IPS-NIHi7 (cell line): ENCODE measurements at regions not wholly inside any gene's neighbourhood (a gene's known extent, or its start where the extent isn't known, plus 50 kb on each side); places are given as distances from the start of the nearest gene placed in this dataset.

Experiments used
- DNase-seq: peaks from one replicate; pipeline ENCODE4 v3.0.0; 2012; ENCODE audit warnings: mixed read lengths; ENCODE audit errors: extremely low spot score

DNA sequence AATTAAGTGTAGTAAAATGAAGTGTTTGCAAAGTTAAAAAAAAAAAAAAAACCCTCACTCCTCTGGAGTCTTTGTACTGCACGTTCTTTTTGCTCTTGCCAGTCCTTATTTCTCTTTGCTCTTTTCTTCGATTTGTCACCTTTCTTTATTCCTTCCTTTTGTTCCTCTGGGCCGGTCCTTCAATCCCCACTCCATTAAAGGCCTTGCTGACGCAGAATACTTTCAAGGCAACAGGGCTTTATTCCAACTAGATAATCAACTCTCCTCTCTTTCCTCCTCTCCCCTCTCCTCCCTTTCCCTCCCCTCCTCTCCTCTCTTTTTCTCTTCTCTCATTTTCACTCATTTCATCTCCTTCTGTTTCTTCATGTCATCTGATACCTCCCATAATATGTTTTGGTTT is 138.2 kb upstream of the NTM start:
- no peak for DNase-seq

DNA sequence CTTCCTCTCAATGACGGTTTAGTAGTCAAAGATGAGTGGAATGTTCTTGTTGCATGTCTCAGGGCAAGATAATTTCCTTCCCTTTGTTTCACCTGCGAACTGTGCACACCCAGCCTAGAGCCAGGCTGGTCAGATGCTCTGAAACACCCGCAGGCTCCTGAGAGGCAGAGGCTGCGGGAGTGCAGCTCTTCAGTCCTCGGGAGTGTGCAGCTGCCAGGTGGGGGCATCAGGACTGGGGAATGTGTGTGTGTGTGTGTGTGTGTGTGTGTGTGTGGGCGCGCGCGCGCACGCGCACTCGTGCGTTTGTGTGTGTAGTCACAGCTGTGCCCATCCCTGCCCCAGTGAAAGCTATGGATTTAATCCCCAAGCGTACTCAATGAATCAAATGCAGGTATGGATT is 136.2 kb upstream of the NTM start:
- DNase-seq = no peak

DNA sequence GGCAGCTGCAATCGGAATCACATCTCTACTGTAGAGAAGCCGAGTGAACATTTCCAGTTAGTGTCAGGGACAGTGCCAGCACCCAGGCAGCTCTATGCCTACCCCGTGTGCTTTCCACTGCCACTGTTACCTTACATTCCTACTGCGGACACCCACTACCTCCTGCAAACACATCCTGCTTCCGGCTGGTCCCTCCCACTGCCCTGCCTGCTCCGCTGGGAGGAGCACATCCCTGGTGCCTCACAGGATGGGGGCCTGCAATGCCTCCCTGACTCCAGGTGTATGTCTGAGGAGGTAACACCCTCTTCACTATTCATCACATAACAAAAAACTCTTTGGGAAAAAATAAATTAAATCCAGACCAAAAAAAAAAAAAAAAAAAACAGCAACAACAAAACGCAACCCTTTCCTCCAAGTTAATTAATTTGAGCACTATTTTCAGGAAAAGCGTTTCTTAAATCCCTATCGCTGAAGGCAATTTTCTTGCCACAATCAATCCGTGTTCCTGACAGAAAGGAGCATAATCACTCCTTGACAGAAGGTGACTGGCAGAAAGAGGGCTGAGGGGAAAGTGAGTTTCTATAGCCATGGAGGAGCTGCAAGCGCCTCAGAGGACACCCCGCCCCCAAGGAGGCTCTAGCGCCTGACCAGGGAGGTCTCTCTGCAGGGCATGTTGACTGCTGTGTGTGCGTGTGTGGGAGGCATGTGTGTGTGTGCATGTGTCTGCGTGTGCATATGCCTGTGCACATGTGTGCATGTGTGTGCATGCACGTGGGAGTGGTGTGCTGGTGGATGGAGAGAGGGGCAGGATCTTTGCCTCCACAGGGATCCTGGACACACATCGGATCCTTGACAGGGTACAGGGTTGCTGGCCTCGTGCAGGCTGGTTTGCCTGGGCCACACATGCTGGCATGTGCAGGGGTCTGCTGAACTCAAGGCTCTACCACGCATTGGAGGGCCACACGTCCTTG is 134.8 kb upstream of the NTM start:
- DNase-seq = peak; percentile 53

DNA sequence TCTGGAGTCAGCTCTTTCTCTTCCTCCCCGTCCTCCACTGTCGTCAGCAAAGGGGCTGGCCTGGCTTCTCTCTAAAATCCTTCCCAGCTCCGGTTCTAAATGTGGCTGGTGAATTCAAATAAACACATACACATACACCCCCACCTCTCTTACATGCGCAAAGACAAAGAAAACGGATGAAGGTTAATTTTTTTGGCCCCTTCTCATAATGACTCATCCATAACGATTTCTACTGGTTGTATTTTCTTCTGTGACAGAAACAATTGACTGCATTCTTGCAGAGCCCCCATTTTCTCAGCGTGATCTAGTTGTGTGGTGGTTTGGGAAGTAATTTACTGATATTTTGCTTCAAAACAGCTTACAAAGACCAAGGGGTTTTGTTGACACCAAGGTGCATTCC is 130.0 kb upstream of the NTM start:
- no peak for DNase-seq

DNA sequence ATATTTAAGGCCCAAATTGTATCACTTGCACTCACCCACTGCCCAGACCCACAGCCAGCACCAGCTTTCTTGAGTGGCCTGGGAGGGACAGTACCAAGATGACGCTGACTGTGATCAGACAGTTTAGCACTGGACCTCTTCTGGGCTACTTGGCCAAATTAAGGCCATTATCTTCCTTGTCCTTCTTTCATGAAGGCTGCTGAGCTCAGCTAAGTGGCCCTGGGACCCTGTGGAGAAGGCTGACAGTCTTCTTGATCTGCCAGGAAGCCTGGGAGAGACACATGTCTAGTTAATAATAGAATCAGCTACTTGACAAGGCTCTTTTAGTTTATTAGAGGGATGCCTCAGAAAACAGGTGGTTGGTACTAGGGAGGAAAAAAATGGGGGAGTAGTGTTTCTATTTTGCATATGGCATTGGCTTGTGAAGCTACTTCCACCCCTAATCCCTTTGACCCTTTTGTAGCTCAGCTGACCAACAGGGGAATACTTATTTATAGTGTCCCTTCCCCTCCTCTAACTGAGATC is 127.9 kb upstream of the NTM start:
- no peak for DNase-seq

DNA sequence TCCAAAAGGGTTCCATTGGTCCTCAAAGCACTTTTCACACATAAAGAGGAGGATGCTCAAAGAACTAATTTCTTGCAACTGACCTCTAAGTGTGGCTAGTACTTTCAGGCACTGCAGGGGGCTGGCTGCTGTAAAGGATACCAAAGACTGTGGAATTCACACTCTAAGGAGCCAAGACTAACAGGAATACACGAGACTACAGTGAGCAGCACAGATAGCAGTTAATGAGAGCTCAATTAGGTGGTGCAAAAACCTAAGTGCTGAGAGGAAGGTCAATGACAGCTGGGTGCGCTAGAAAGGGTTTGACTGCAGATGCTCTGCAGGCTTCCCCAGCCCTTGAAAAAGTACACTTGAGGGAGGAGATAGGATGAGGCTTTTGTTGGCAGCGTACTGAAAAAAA is 124.3 kb upstream of the NTM start:
- peak; percentile 39 for DNase-seq

DNA sequence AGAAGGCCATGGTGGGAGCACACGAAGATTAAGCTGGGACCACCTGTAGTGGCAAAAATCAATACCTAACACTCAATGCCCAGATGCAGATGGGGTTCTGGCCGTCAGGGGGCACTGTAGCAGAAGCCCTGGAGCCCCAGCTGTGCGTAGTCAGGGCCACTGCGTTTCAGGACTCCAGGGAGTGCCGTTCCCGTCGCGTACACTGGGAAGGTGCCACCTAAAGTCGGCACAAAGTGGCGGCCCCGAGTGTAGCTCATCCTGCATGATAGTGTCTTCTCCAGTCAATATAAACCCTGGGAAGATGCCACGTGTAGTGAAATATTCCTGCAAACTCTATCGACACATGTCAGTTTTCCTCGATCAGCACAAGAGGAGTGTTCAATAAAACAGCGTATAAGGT is 123.8 kb upstream of the NTM start:
- peak; percentile 76 for DNase-seq

DNA sequence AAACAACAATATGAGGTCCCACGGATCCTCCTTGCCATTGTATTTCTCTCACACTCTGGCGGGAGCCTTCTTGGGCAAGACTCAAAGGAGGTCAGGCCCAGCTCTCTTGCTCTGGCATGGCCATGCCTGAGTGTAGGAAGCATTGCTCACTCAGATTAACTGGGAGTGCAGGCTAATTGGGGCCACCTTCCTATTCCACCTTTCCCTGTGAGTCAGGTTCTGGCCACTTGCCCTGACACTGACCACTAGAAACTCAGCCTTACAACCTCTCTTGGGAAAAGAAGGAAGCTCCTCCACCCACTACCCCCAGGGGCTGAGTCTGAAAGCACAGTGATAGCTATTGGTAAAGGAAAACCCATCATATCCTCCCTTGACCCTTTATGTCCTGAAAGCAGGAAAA is 121.8 kb upstream of the NTM start:
- no peak for DNase-seq

DNA sequence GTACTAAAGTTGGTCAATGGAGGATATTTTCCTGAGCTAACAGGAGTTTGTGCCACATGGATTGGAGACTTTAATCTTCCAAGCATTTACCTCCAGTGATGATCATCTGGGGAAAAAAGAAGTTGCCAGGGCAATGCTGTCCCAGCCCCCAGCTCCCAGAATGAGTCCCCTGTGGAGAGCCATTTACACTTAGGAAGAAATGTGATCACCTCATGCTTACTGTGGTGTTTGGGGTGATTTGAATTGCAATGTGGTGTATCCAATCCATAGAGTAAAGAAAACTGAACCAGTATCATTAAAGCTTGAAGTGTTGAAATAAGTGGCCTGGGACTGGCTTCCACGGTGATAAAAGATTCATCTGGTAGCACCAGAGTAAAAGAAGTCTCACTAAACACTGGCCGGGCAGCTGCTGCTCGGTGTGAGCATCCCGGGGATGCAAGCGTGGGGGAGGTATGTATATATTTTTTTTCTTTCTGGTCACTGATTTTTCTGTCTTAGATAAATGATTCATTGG is 117.2 kb upstream of the NTM start:
- peak; percentile 44 for DNase-seq

DNA sequence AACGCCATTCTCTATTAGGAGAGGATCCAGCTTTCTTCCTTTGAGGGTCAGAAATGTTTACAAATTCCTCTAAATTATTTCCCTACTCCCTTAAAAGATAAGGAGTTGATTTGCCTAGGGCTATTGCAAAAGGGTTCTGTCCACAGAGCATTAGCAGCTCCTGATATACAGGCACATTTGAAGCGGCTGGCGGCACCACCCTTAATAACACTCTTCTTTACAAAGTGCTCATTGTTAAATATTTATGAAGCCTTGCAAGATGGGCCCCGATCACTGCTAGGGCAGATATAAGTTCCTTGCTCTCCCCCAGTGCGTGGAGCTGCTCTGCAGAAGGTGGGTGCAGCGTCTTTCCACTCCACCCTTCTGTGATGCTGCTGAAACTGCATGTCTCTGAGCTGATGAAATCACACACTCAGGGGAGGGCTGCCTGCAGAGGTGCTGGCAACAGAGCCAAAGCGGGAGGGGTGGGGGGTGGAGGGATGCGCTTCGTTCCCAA is 116.7 kb upstream of the NTM start:
- peak; percentile 43 for DNase-seq

DNA sequence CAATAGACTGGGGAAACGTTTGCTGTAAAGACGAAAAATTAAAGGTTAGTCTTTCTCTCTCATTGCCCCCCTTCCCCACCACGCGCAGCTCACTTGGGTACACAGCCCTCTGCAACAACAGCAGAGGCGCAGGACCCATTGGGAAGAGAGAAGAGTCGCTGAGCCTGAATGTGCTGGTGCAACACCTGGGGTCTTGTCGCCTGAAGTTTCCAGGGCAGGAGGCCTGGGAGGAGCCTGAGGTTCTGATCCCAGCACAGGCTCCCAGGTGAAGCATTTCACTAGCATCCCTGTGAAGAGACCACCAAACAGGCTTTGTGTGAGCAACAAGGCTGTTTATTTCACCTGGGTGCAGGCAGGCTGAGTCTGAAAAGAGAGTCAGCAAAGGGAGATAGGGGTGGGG is 116.2 kb upstream of the NTM start:
- DNase-seq = peak; percentile 48

DNA sequence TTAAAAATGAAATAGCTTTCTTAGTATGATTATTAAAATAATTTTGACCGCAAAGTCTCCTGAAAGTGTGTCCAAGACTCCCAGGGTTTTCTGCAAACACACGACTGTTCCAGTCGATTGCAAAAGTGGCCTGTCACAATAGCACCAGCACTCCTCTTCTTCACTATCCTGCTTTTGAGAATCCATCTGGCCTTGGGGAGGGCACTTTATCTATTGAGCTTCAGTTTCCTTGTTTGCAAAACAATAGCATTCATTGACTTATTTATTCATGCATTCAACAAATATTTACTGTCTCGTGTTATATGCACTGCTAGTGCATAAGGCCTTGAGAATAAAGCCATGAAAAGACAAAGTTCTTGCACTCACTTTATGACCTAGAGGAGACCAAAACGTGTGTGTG is 96.2 kb upstream of the NTM start:
- DNase-seq = no peak

DNA sequence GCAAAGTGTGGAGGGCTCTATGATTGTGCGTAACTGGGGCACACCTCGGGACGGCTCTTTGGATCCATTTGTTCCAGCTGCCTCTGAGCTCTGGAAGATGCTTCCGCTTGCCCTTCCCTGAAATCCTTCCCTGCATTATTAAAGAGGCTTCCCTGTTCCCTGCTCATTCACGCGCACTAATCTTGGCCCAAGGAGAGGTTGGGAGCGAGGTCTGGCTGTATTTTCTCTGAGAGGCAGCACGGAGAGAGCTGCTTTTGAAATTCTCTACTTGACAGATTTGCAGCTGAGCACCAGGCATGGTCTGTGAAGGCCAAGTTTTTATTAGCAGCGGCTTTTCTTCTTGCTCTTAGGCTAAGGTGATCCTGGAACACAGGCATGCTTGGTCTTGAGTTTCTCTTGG is 94.8 kb upstream of the NTM start:
- no peak for DNase-seq

DNA sequence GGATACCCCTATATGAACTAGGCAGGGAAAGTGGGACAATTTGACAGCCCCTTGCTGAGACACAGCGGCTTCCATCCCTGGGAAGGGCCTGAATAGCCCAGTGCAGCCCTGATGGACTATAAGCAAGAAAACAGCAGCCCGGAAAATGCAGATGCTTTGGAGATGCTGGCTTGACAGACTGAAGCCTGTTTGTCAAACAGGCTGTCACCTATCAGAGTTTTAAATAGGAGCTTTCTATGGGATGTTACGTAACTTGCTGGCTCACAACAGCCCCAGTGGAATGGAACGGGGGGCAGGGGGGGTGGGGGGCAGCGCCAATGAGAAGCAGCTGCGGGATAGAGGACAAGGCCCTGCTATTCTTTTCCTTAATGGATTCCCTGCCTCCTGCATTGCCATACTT is 91.9 kb upstream of the NTM start:
- DNase-seq = no peak

DNA sequence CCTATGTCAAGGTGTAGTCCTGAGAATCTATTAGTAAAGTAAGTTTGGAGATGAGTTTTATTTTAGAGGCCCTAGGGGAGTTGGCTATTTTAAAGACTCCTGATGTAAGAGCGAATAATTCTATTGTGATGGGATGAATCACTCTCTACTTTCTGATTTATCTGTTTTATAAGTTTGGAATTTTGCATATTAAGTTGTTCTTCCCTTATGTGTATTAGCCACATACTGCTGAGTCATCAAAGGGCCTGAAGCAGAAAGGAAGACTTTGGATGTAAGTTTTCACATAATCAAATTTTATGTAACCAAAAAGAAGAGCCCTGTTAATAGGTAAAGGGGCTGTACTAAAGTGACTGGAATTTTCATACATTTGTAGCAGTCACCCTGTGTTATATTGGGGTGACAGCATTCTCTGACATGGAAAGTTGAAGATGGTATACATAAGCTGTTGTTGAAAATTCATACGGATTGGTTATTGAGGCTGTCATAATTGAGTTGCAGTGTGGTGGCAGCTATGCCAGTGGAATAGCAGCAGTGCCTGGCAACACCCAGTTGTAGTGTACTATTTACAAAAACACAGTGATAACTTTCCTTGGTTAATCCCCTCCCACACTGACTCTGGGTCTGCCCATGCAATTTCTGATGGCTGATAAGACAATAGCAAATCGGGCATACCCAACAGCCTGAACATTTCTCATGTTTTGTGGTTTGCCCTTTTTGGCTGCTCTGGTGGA is 90.6 kb upstream of the NTM start:
- DNase-seq = no peak

DNA sequence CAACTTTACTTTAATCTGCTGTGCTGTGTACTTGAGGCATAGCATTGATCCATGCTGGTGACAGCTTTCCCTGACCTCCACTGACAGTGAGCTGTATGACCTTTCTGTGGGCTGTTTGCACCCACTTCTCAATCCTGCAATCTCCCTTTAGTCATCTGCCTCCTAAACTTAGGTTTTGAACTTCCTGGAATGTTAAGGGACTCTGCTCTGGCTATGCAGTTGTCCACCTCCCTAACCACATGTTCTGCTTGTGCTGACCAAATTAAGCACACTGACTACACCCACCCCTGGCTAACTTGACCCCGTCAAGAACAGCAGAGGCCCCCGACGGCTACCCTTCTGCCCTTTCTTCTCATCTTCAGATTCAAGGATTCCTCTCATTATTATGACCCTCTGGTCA is 89.1 kb upstream of the NTM start:
- DNase-seq = no peak

DNA sequence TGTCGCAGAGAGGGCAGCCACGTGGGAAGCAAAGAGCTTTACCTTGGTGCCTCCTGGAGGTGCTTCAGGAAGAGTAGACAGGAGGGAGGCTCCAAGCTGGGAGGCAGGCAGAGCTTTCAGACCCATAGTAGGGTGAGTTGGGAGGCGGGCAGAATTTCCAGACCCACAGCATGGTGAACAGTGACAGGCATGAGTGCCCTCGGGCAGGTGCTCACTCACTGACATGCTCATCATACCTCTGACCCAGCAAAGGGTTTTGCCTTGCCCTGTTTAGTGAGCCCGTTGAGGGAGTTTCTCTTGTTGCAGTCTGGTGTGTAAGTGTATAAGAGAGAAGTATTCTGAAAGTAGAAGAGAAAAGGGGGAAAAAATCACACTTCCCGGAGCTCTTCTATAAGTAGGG is 86.4 kb upstream of the NTM start:
- no peak for DNase-seq

DNA sequence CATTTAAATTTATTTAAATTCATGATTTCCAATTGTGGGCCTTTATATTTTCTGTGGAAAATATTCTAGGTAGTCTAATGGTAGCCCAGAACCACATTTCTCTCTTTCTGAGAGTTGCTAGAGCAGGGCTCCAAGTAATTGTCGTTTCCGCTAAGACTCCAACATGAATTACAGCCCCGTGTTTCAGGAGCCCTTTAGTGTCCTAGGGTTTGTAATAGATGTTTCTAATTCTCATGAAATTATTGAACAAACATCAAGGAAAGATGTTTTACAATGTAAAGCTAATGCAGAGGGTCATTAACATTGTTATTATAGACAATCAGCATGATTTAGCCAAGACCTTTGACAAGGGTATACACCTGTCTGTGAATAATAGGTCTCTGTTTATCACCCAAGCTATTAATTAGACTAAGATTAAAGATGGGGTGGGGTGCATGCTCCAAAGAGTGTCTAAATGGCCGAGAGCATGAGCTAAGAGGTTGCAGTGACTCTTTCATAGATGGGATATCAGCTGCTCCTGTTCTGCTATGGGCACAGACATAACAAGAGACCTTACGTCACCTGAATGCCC is 81.8 kb upstream of the NTM start:
- DNase-seq = no peak

DNA sequence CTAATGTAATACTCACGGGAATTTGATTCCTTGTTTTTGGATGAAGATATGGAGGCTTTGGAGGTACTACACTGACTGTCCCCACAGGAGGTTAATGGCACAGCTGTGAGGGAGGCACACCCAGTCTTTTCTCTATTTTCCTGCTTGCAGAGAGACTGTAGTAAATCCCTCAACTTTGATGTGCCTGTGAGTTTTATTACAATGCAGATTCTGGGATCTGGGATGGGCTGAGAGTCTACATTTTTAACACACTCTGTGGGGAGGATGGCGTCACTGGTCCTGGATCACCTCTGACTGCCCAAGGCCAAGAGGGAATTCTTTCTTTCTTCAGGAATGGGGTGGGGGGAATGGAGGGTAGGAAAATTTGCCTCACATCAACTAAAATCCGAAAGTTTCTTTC is 80.2 kb upstream of the NTM start:
- DNase-seq = no peak

DNA sequence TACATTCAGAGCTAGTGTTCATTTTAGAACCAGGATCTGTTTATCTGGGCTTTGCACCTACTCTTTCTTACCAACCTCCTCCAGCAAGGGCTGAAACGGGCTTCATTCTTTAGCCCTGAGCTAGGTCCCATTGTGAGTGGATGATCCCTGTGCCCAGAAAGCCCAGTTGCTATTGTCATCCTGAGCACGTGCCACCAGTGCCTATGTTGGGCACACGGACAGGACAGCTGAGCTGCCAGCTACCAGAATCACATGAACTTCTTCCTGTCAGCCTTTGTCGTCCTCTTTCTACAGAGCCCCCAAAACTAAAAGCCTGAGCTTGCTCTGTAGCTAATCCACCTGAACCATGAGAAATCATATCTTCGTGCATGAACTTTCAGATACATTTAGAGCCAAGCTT is 74.4 kb upstream of the NTM start:
- DNase-seq = no peak

DNA sequence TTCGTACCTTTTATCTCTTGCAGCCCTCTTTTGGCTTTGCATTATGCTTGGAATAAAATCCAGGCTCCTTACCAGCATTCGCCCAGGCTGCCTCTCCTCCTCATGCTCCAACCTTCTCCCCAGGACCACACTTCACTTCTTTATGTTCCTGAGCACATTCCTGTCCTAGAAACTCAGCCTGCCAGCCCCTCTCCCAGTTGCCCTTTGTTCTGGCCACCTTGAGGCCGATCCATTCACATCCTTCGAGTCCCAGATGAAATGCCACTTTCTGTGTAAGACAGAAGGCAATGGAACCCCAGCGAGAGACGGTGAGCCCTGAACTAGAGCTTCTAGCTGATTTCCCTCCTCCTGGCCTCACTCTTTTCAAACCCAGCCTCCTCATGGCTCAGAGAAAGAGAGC is 73.0 kb upstream of the NTM start:
- no peak for DNase-seq
